ENCODE measurements at regions not wholly inside any gene's neighbourhood (a gene's known extent, or its start where the extent isn't known, plus 50 kb on each side); places are given as distances from the start of the nearest gene placed in this dataset.

GRCh38 chr12:46446645-46447044 is 74.1 kb upstream of the SLC38A2 start (continued):
- TF ChIP-seq JUN (IDR thresholded peaks at IDR 0.05; ENCODE audit: low read depth, low read length) (no peak), TAF1 (IDR thresholded peaks at IDR 0.05; ENCODE audit: low read depth, low read length) (no peak), RAD21 (IDR thresholded peaks at IDR 0.05 in 1 of 2, conservative IDR thresholded peaks at IDR 0.05 in 1 of 2; ENCODE audit: low read depth in 2 of 2, low read length in 2 of 2) (no peak), EZH2 (IDR thresholded peaks at IDR 0.05; ENCODE audit: low read depth, low read length, severe bottlenecking) (no peak), YY1 (IDR thresholded peaks at IDR 0.05; ENCODE audit: low read depth, low read length) (no peak), POU5F1 (IDR thresholded peaks at IDR 0.05; ENCODE audit: low read depth, low read length) (no peak)
